IPS DF 19.7 (cell line): ENCODE measurements at regions not wholly inside any gene's neighbourhood (a gene's known extent, or its start where the extent isn't known, plus 50 kb on each side); places are given as distances from the start of the nearest gene placed in this dataset.

Source experiments
- DNase-seq: peaks from one replicate; pipeline ENCODE4 v3.0.0-alpha.2; 2013; ENCODE audit warnings: low read depth, low spot score

DNA sequence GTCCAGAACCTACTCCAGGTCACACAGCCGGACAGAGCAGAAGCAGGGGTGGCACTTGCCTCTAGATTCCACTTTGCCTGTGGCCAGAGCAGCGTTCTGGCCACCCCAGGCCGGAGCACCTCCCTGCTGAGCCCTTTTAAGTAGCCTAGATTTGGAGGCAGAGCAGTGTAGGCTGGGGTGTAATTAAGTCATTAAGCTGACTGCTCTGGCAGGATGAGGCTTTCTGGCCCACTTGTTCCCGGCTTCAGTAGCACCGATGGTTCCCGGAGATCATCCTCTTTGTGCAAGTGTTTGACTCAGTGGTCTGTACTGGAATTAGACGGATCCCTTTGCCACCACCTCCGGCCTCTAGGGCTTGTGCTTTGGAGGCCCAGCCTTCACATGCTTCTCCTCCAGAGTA lies 281.9 kb upstream of the ANKRD55 start:
- no peak for DNase-seq

DNA sequence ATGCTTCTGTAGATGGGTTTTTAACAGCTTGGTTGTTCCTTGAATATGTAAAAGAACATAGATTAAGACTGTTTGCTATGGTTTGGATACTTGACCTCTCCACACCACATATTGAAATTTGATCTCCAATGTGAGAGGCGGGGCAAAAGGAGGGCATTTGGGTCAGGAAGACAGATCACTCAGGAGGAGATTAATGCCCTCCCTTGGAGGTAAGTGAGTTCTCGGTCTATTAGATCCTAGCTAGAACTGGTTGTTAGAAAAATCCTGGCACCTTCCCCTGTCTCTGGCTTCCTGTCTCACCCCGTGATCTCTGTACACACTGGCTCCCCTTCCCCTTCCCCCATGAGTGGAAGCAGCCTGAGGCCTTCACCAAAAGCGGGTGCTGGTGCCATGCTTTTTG lies 281.1 kb upstream of the ANKRD55 start:
- no peak for DNase-seq

DNA sequence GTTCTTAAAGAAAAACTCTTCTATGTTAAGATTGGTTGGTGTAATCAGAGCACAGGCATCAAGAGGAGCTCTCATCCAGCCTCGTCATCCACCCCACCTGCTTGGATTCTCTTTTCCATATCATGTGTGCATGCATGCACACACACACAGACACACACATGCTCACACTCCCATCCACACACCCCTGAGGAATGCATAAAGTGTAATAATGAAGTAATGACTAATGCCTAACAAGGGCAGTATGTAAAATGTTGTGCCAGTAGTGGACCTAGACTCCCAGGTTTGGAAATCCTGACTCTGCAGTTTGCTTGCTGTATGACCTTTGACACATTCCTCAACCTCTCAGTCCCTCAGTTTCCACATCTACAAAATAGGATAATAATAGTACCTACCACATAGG lies 280.0 kb upstream of the ANKRD55 start:
- no peak for DNase-seq

- no peak for DNase-seq
These were observed 279.3 kb upstream of the ANKRD55 start for GRCh38 chr5:56512313-56512996.

DNA sequence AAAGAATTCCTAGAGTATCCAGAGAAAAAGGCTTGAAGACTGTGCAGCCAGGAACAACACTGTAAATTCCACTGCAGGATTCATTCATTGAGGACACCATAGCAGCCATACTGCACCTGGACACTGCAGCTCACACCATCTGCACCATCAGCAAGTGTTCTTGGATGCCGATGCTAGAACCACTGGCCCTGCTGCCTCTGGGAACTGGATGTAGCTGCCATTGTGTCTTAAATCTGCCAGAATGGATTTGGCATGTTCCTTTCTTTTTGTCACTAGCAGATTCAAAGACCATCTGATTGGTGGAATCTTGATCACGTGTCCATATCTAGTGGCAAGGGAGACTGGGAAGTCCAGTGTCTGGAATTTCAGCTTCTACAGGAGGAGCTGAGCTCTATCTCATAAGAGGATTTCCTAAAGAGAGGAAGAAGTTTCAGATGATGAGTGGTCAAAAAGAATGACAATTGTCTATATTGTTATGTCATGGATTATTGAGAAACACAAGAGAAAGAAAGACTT lies 278.3 kb upstream of the ANKRD55 start:
- no peak for DNase-seq

GRCh38 chr5:56508249-56508648 lies 275.1 kb upstream of the ANKRD55 start:
- DNase-seq, result no peak

DNA sequence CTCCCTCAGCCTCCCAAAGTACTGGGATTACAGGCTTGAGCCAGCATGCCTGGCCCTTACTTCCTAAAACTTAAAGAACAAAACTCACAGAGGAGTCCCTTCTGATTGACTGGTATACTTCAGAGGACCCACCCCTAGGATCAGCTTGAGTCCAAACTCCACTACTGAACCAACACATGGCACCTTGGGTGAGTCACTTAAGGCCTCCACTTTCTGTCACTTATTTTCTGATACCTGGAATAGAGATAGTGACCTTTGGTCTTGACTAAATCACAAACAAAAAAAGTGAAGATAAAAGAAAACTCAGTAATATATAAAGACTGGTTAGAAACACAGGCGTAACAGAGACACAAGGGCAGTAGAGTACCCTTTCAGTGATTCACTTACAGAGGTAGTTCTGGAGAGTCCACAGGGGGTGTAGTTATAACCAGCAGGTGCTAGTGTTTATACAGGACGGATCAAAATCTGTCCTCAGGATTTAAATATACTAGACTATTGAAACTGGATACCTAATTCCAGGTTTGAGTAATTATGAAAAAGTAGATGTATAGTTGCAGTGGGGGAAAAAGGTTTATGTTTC lies 274.3 kb upstream of the ANKRD55 start:
- DNase-seq, result no peak

DNA sequence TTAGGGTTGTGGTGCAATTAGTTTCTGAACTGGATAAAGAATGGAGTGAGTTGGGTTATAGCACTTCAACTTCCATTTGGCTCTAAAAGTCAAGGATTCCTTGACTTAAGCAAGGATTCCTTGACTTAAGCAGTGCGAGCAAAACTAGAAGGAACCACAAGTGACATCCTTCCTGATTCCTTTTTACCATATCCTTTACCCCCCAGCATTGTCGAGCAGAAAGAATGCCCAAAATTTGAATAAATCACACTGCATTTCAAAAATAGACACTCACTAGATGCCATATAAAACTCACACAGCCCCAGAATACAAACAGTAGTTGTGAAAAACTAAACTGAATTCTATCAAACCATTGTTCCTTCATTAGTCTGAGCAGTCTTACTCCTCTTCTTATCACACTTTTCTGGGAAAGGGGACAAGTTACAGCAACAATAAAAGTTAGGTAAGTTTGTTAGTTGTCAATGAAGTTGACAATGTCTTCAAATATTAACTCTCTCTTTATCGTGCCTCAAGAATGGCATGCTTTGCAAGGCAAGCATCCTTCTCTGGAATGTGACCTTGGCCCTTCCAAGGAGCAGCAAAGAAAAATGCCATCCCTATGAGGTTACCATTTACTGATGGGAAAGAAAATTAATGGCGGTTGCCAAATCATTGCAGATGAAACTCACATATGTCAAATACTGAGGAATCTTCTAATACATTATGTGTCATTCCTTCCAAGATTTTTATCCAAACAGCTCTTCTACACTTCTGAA lies 273.3 kb upstream of the ANKRD55 start:
- DNase-seq, result no peak

DNA sequence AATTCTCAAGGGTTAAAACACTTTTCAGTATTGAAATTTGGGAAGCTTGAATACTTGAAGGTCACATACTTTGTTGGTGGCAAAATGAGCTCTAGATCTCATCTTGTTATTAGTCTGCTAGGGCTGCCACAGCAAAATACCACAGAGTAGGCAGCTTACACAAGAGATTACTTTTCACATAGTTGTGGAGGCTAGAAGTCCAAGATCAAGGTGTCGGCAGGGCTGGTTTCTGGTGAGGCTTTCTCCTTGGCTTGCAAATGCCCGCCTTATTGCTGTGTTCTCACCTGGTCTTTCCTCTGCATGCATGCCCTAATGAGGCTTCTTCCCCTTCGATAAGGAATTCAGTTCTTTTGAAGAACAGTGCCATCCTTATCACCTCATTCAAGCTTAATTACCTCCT lies 270.8 kb upstream of the ANKRD55 start:
- DNase-seq, result no peak

- DNase-seq, result no peak
These were observed 268.8 kb upstream of the ANKRD55 start for GRCh38 chr5:56501781-56502557.

- DNase-seq, result no peak
These were observed 266.8 kb upstream of the ANKRD55 start for GRCh38 chr5:56499901-56500300.

DNA sequence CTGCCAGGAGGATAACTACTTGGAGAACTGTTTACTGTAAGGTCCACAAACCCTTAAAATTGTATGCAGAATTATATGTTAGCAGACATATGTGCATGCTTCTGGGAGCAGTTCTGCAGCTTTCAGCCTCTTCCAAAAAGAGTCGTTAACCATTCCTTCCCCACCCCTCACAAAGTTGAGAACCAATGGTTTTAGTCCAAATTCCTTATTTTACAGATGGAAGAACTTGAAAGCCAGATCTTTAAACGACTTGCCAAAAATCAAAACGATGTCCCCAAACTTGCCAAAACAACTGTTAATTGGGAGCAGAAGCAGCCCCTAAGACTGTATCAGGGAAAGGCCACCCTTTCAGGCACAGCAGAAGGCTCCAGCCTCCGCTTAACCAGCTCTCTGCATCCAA lies 266.4 kb upstream of the ANKRD55 start:
- no peak for DNase-seq

GRCh38 chr5:56498759-56499395 lies 265.7 kb upstream of the ANKRD55 start:
- DNase-seq, result no peak

DNA sequence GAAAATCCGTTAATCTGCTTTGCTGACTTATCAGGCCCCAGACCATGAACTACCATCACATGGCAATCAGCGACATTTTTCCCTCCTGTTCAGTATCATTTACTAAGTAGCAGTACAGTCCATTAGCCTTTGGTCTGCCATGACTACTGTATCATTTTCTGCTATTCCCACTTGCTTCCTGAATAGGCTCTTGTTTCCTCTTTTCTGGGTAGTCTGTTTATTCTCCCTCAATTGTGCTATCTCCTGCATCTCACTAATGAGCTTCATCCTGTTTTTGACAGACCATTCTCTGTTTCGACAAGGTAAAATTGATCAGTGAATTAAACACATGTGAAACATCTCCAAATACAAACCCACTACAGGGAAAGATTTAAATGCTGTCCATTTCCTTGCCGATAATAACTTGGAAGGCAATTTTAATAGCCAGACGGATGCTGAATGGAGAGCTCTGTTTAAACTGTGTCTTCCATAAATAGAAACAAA lies 263.5 kb upstream of the ANKRD55 start:
- DNase-seq, result no peak

GRCh38 chr5:56494300-56494731 lies 261.2 kb upstream of the ANKRD55 start:
- no peak for DNase-seq

- no peak for DNase-seq
These were observed 260.6 kb upstream of the ANKRD55 start for GRCh38 chr5:56493766-56494165.

DNA sequence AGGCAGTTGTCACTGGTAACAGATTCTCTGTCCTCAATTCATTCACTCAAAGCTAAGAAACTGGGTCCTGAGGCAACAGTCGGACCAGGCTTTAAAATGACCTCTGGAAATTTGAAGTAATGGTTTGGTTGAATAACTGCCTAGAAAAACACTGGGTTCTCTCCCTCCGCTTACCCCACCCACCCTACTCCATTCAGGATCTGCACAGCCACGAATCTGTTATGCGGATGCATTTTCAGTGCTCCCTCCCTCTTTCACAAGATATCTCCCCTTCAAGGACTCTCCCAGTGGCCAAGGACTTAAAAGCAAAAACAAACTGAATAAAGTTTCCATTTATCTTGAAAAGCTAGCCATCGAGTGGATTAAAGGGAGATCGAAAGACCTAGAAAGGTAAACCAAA lies 260.2 kb upstream of the ANKRD55 start:
- DNase-seq, result no peak

- DNase-seq, result no peak
These were observed 259.7 kb upstream of the ANKRD55 start for GRCh38 chr5:56492812-56493211.

GRCh38 chr5:56490971-56491468 lies 257.9 kb upstream of the ANKRD55 start:
- no peak for DNase-seq

GRCh38 chr5:56489272-56489671 lies 256.1 kb upstream of the ANKRD55 start:
- no peak for DNase-seq

DNA sequence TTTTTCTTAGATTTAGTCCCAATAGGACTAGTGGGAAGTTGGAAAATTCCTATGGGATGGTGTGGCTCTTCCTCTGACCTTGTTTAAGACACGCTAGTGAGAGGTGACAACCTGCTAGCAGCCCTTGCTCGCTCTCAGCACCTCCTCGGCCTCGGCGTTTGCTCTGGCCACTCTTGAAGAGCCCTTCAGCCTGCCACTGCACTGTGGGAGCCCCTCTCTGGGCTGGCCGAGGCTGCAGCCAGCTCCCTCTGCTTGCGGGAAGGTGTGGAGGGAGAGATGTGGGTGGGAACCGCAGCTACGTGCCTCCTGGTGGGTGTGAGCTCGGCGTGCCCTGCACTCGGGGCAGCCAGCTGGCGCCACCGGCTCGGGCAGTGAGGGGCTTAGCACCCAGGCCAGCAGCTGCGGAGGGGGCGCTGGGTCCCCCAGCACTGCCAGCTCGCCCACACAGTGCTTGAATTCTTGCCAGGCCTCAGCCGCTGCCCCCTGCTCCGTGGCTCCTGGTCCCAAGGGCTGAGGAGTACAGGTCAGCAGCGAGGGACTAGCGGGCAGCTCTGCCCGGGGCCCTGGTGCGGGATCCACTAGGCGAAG lies 254.5 kb upstream of the ANKRD55 start:
- DNase-seq, result no peak
